GM12873 (cell line): ENCODE measurements at regions not wholly inside any gene's neighbourhood (a gene's known extent, or its start where the extent isn't known, plus 50 kb on each side); places are given as distances from the start of the nearest gene placed in this dataset.

ENCODE experiments used
- CTCF ChIP-seq: IDR thresholded peaks from 2 replicates; pipeline ENCODE4 v1.5.1; 2012; ENCODE audit warnings: low read depth, mild to moderate bottlenecking, moderate library complexity, low read length, control low read depth; ENCODE audit not compliant: insufficient read depth; ENCODE audit errors: missing control alignments

GRCh38 chr3:168431491-168431890 is 335.8 kb upstream of the GOLIM4 start:
- TF ChIP-seq CTCF = no peak

- TF ChIP-seq CTCF = no peak
Measured at GRCh38 chr3:168427835-168428475, 332.2 kb upstream of the GOLIM4 start.

GRCh38 chr3:168427156-168427555 is 331.4 kb upstream of the GOLIM4 start:
- TF ChIP-seq CTCF = no peak

GRCh38 chr3:168425936-168426595 is 330.3 kb upstream of the GOLIM4 start:
- TF ChIP-seq CTCF = no peak

- TF ChIP-seq CTCF = no peak
Measured at GRCh38 chr3:168424059-168424734, 328.5 kb upstream of the GOLIM4 start.

- no peak for TF ChIP-seq CTCF
Measured at GRCh38 chr3:168422843-168423242, 327.1 kb upstream of the GOLIM4 start.

- no peak for TF ChIP-seq CTCF
Measured at GRCh38 chr3:168419091-168419490, 323.4 kb upstream of the GOLIM4 start.
